GM23248 (cell line): ENCODE measurements at regions not wholly inside any gene's neighbourhood (a gene's known extent, or its start where the extent isn't known, plus 50 kb on each side); places are given as distances from the start of the nearest gene placed in this dataset.

Experiments used
- EZH2 ChIP-seq: fragments of 200-600 bp; sonication (generic); IDR thresholded peaks from 2 replicates; pipeline ENCODE4 v1.6.1; 2018; ENCODE audit warnings: antibody characterized with exemption, mild to moderate bottlenecking; ENCODE audit not compliant: insufficient read depth, poor library complexity, severe bottlenecking
- EZH2phosphoT487 ChIP-seq: fragments of 200-600 bp; sonication (generic); IDR thresholded peaks from 2 replicates; pipeline ENCODE4 v1.6.1; 2018; ENCODE audit warnings: antibody characterized with exemption, moderate library complexity, mild to moderate bottlenecking, low read depth; ENCODE audit not compliant: insufficient read depth

GRCh38 chr2:128710729-128711128 lies 392.1 kb upstream of the HS6ST1 start:
- no peak for TF ChIP-seq EZH2phosphoT487
- no peak for TF ChIP-seq EZH2
